HG03108 (cell line): ENCODE measurements at regions not wholly inside any gene's neighbourhood (a gene's known extent, or its start where the extent isn't known, plus 50 kb on each side); places are given as distances from the start of the nearest gene placed in this dataset.
"Not testable (repeated sequence)": the region's sequence is repeated elsewhere in the genome, so short reads cannot be mapped to it uniquely, and the experiment has no call there.

Experiments
- ATAC-seq: cut with Tn5 transposase; IDR thresholded peaks from one replicate; pipeline ENCODE4 v1.9.1; 2021; ENCODE audit warnings: moderate library complexity; ENCODE audit not compliant: unreplicated experiment

- ATAC-seq, result peak; percentile 43
Observed at GRCh38 chr6:118719351-118720124, 68.1 kb upstream of the CEP85L start.

DNA sequence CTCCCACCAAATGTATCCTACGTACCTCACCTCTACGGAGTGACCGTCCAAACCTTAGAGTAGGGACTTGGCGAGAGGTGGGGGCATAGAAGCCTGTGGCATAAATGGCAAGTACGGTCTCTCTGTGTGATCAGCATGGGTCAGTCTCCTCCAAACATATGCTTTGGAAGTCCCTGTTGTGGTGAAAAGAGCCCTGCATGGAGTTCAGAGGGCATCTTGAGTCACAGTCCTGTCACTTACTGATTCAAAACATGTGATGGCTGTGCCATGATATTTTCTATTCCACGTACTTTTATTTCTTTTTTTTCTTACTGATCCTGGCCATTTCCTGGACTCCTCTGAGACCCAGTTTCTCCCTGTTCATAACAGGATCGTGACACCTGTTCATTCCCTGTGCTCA is 67.5 kb upstream of the CEP85L start:
- no peak for ATAC-seq

DNA sequence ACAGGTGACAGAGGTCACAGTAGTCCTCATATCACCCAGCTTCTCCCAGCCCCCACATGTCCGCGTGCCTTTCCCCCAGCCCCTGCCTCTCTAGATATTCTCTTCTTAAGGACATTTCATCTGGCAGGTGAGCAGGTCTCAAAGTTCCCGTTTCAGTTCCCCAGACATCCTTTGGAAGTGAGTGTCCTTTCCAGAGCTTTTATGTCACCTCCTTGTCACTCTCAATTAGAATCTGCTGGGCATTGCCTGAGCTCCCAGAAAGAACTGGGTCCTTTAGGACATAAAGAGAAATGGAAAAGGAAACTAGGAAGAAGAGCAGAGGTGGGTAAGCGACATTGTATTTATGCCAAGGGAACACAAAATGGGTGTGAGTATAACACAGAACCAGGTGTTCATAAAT is 66.9 kb upstream of the CEP85L start:
- no peak for ATAC-seq

DNA sequence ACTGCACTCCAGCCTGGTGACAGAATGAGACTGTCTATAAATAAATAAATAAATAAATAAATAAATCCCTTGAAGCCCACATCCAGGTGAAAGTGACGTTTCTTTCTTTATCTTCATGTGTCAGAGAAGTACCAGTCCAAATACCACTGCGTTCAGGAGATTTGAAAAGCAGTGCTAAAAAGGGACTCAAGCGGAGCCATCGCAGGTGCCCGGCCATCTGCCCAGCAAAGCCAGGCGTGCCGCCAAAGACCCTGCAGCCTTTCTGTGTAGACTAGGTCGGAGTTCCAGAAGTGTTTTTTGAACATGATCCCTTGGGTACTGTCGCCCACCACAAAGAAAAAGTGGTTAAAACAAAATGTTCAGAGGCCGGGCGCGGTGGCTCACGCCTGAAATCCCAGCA is 65.7 kb upstream of the CEP85L start:
- no peak for ATAC-seq

DNA sequence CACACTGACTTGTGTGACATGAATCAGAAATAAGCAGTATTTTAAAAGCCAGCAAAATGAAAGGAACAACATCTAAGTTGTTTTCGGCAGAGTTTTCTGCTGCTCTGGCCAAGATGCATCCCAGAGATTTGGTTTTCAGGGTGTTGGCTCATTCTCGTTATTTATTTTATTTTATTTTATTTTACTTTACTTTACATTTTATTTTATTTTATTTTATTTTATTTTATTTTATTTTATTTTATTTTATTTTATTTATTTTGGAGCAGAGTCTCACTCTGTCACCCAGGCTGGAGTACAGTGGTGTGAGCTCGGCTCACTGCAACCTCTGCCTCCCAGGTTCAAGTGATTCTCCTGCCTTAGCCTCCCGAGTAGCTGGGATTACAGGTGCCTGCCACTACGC is 64.5 kb upstream of the CEP85L start:
- not testable (repeated sequence) for ATAC-seq

DNA sequence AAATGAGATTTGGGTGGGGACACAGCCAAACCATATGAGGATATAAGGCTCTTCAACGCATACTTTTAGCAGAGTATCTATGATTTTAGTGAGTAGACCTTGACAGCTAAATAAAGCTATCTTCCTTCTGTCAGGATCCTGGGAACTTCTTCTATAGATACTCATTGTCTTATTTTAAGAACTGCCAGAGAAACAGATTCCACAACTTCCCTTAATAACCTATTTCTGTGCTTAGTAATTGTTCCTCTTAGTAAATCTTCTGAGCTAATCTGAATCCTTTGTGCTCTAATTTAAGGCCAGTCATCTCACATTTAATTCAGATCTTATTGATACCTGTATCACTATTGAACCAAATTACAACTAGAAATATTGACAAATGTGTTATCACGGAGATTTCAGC is 64.0 kb upstream of the CEP85L start:
- no peak for ATAC-seq

DNA sequence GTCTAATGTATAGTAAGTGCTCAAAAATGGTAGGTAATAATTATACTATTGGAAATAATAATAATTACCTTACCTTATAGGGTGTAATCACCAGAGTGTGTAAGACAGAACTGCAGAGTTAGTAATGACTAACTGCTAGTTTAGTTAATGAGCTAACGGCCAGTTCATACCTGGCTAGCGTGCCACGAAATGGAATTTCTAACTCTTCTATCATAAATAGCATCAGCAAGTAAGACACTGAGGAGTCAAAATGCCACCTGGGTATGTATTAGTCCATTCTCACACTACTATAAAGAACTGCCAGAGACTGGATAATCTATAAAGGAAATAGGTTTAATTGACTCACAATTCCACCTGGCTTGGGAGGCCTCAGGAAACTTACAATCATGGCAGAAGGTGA is 63.4 kb upstream of the CEP85L start:
- no peak for ATAC-seq

DNA sequence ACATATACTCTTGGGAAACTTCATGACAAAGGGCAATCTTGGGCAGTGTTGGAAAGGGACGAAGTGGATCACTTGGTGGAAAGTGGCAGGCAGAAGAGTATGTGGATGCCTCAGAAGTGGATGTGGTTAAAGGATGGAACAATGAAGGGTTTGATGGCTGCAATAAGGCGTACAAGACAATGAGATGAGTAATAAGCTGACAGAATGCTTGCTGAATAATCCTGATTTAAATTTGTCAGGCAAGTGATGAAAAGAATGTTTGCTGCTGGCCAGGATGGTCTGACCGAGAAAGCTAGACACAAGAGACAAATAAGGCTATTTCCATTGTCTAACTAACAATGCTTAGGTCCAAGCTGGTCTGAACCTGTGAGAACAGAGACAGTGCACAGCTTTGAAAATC is 61.6 kb upstream of the CEP85L start:
- no peak for ATAC-seq

- ATAC-seq, result no peak
Observed at GRCh38 chr6:118710616-118711015, 59.2 kb upstream of the CEP85L start.

DNA sequence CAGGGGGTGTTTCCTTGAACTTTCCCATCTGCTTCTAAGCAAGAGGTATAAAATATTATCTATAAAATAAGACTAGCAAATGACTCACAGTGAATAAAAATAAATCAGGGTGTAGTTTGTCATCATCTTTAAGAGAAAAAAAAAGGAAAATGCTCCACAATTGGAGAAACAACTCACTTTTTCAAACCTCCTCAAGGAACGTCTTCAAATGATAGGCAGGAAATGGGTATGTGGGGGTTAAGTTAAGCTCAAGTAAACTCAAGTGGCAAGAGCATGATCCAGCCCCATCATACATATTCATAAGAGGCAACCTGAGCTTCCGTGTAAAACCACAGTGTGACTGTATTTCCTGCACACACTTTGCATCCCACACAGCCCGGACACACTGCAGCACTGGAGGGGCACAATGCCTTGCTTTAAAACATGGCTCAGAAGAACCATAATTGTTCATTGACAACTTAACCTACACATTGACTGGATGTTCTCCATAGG is 58.5 kb upstream of the CEP85L start:
- ATAC-seq, result peak; percentile 91

GRCh38 chr6:118708744-118709143 is 57.4 kb upstream of the CEP85L start:
- peak; percentile 0 for ATAC-seq

GRCh38 chr6:118708055-118708454 is 56.7 kb upstream of the CEP85L start:
- ATAC-seq, result no peak

DNA sequence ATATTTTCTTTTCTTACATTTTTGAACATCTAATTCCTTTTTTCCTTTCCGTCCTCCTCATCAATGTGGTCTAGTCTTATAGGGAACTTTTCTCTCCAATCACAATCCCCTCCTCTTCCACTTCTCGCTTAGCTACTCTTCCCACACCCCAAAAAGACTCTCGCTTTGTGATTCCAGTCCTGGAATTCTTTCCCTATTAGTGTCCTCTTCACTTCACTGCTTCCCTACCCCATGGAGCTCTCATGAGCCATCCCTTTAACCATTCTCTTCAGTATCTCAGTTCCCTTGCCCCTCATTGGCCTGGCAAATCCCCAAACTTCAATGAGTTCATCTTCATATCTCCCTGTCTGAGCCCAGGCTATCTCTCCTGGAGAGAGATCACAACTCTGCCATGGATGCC is 55.3 kb upstream of the CEP85L start:
- no peak for ATAC-seq

- peak; percentile 34 for ATAC-seq
Observed at GRCh38 chr6:118705544-118706491, 54.4 kb upstream of the CEP85L start.

- ATAC-seq, result no peak
Observed at GRCh38 chr6:118704915-118705314, 53.5 kb upstream of the CEP85L start.

DNA sequence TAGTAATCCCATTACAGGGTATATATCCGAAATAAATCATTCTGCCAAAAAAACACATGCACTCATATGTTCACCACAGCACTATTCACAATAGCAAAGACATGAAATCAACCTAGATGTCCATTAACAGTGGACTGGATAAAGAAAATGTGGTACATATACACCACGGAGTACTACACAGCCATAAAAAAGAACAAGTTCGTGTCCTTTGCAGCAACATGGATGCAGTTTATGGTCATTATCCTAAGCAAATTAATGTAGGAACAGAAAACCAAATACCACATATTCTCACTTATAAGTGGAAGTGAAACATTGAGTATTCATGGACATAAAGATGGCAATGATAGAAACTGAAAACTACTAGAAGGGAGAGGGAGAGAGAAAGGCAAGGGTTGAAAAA is 49.9 kb upstream of the CEP85L start:
- not testable (repeated sequence) for ATAC-seq
